HG02885 (cell line): ENCODE measurements at regions not wholly inside any gene's neighbourhood (a gene's known extent, or its start where the extent isn't known, plus 50 kb on each side); places are given as distances from the start of the nearest gene placed in this dataset.
"Not testable (repeated sequence)": the region's sequence is repeated elsewhere in the genome, so short reads cannot be mapped to it uniquely, and the experiment has no call there.

Source experiments
- ATAC-seq: cut with Tn5 transposase; IDR thresholded peaks from one replicate; pipeline ENCODE4 v1.9.1; 2021; ENCODE audit warnings: mild to moderate bottlenecking; ENCODE audit not compliant: unreplicated experiment, poor library complexity

DNA sequence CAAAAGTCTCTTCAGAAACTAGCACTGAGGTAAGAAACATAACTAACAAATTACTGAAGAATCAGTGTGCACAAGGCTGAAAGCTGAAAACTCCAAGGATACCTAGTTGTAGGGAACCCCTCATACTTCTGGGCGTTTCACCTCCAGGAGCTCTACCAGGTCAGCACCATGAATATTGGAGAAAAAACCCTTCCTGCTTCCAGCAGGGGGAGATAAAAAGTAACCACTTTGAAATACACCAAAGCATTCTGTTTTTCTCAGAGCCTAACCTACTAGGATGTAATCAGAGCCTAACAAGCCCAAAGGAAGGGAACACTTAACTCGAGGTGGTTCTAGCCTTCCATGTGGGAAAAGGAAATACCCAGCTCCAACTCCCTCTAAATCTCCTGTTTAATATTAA lies 175.8 kb upstream of the MME start:
- ATAC-seq = no peak

GRCh38 chr3:154902495-154902894 lies 177.6 kb upstream of the MME start:
- ATAC-seq = not testable (repeated sequence)

DNA sequence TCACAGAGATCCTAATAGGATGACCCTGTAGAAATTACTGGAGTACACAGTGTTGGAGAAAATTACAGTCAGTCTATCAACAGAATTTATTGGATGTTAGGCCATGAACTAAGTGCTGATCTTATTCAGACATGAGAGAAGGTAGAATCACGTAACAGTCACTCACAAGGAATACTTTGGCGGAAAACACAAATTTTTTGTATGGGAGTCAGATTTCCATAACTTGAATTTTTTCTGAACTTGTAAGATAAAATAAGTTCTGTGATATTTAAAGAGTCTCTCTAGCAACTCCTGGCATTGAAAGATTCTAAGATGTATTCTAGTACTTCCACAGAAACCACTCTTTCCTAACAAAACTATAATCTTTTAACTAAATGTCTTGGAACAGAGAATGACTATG lies 178.8 kb upstream of the MME start:
- ATAC-seq = no peak

DNA sequence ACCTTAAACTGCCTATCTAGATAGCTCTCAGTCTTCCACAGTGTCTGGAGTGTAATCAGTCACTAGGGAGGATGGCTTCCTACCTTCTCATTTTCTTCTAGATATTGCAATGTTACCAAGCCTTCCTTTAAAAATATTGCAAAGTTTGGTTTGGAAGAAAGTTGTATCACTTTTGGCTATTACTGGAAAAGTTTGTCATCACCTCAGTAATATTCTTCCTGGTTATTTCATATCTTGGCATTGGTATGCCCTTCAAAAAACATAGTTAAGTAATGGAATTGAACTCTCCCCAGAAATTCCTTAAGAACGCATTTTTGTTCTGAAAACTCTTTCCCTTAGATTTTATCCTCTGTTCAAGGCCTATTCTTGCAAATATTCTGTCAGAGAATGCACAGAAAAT lies 179.3 kb upstream of the MME start:
- no peak for ATAC-seq

DNA sequence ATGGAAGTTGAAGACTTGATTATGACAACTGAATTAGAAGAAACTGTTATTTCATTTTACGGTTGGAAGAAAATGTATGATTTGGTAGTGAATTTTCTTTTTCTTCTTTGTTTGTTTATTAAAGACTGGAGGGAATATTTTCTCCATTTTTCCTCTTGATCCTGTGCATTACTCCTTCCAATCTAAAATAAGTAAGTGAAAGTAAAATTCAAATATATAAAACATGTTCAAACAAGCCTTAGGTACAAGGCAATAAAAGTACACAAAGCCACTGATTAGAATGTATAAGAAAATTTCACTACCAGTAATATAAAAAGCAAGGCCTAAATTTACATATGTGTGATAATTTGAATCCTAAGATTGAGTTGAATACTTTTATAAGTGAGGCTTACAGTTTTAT lies 181.2 kb upstream of the MME start:
- ATAC-seq = no peak

DNA sequence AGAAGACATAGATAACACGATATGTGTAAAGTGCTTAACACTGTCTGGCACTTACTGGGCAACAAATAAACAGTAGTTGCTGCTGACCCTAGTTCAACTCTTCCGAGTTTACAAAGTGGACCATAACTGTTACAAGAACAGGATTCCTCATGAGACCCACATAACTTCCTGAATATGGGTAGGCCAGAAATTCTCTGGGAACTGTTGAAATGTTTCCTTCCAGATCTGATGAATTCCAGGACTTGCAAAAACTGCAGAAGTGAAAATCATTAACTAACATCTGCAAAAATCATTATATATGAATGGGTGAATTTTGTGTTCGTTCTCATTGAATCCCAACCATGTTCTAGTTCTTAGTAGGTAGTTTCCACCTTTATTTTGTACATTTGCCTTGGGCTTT lies 181.7 kb upstream of the MME start:
- no peak for ATAC-seq

DNA sequence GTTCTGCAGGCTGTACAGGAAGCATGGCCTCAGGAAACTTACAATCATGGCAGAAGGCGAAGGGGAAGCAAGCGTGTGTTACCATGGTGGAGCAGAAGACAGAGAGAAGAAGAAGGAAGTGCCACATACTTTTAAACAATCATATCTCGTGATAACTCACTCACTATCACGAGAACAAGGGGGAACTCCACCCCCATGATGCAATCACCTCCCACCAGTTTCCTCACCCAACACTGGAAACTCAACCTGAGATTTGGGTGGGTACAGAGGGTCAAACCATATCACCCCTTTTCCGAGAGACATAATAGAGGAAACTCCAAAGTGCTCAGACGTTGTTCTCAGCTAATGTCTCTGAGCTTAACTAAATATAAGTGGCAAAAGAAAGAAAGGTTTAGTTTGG lies 186.3 kb upstream of the MME start:
- ATAC-seq = no peak

GRCh38 chr3:154889227-154889634 lies 190.9 kb upstream of the MME start:
- ATAC-seq = no peak

- no peak for ATAC-seq
Observed at GRCh38 chr3:154887869-154888268, 192.2 kb upstream of the MME start.

- ATAC-seq = no peak
Observed at GRCh38 chr3:154886437-154886836, 193.7 kb upstream of the MME start.

- ATAC-seq = no peak
Observed at GRCh38 chr3:154885418-154885817, 194.7 kb upstream of the MME start.

DNA sequence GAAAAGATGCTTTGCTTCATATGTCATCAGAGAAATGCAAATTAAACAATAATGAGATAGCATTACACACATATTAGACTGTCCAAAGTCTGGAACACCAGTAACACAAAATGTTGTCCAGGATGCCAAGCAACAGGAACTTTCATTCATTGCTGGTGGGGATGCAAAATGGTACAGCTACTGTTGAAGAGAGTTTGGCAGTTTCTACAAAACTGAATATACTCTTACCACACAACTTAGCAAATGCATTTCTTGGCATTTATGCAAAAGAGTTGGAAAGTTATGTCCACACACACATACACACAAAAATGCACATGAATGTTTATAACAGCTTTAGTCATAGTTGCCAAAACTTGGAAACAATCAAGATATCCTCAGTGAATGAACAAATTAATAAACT lies 195.2 kb upstream of the MME start:
- no peak for ATAC-seq

GRCh38 chr3:154875142-154875541 lies 205.0 kb upstream of the MME start:
- ATAC-seq = no peak

DNA sequence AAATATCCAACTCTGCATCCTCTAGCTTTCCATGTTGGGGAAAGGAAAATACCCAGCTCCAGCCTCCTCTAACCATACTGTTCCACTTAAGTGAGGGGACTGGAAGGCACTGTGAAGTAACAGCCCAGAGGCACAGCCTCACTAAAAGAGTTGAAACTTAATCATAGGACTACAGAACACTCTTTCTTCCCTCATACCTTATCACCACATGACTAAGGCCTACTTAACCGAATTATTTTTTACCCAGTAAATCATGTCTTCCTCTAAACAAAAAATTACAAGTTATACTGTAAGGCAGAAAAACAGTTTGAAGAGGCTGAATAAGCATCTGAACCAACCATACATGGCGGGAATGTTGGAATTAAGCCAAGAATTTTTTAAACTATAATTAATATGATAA lies 207.4 kb upstream of the MME start:
- no peak for ATAC-seq

GRCh38 chr3:154872074-154872473 lies 208.0 kb upstream of the MME start:
- ATAC-seq = no peak

GRCh38 chr3:154864947-154865346 lies 215.2 kb upstream of the MME start:
- ATAC-seq = no peak

GRCh38 chr3:154862265-154862664 lies 217.9 kb upstream of the MME start:
- ATAC-seq = no peak

DNA sequence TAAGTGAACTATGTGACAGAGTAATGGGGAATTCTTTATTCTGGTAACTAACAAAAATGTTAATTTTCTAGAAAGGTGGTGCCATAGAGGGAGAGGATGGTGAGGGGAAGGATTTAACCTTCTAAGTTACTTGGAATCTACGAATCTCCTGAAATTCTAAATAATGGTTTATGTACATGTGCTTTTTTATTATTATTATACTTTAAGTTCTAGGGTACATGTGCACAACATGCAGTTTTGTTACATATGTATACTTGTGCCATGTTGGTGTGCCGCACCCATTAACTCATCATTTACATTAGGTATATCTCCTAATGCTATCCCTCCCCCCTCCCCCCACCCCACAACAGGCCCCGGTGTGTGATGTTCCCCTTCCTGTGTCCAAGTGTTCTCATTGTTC lies 227.1 kb upstream of the MME start:
- not testable (repeated sequence) for ATAC-seq

GRCh38 chr3:154852515-154852914 lies 227.6 kb upstream of the MME start:
- no peak for ATAC-seq

- ATAC-seq = no peak
Observed at GRCh38 chr3:154851644-154852043, 228.5 kb upstream of the MME start.

GRCh38 chr3:154850921-154851320 lies 229.2 kb upstream of the MME start:
- no peak for ATAC-seq

- no peak for ATAC-seq
Observed at GRCh38 chr3:154849408-154849807, 230.7 kb upstream of the MME start.

GRCh38 chr3:154844863-154845262 lies 235.3 kb upstream of the MME start:
- no peak for ATAC-seq
